Adrenal gland (tissue), 5 donors: ENCODE measurements at regions not wholly inside any gene's neighbourhood (a gene's known extent, or its start where the extent isn't known, plus 50 kb on each side); places are given as distances from the start of the nearest gene placed in this dataset.

Source experiments
- POLR2A ChIP-seq, 2 donors: fragments of 450-650 bp; IDR thresholded peaks; one replicate each; pipeline ENCODE4 v1.6.1; 2017; ENCODE audit warnings: antibody characterized with exemption in 2 of 2, mild to moderate bottlenecking in 2 of 2, moderate library complexity in 1 of 2
- TF ChIP-seq, protein P1 (sequence below), 6 experiments: fragments of 450-650 bp in 4 of 6; fragments of 200-600 bp in 2 of 6; sonication (generic) in 1 of 6; IDR thresholded peaks; 1 replicate in 5 of 6; 2 replicates in 1 of 6; pipeline versions ENCODE4 v1.5.1 to v1.8.0; 2016 to 2021; ENCODE audit warnings: antibody characterized with exemption in 6 of 6, mild to moderate bottlenecking in 2 of 6, moderate library complexity in 1 of 6
- donor health status: DM: no; HTN: no; CAD: no.

DNA sequence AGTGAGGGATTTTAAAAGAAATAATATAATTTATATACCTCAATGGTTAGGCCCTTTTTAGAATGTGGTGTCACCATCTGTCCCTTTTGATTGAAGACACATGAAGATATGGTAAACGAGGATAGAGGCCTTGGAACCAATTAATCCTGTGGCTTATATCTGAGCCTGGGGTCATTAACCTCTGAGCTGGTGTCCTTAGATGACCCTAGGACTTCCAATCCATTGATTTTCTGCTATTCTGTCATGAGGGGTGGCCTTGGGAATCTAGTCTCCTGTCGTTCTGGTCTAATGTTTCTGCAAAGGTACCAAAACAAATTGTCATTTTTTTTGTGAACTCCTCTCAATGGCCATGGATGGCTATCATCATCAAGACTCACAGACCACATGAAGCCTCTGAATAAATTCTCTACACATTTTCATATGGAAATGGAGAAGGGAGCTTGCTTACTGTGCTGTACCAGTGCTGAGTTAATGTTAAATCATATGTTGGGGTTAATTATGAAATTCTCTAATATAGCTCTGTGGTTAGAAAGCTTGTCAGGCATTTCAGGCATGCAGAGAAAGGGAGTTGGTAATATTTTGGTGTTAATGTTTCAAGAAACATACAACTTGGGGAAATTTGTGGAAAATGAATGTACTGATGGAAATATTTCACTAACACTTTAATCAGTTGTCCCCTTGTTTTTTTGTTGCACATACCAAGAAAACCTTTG is 204.2 kb upstream of the IL15 start:
- TF ChIP-seq, protein P1, sequence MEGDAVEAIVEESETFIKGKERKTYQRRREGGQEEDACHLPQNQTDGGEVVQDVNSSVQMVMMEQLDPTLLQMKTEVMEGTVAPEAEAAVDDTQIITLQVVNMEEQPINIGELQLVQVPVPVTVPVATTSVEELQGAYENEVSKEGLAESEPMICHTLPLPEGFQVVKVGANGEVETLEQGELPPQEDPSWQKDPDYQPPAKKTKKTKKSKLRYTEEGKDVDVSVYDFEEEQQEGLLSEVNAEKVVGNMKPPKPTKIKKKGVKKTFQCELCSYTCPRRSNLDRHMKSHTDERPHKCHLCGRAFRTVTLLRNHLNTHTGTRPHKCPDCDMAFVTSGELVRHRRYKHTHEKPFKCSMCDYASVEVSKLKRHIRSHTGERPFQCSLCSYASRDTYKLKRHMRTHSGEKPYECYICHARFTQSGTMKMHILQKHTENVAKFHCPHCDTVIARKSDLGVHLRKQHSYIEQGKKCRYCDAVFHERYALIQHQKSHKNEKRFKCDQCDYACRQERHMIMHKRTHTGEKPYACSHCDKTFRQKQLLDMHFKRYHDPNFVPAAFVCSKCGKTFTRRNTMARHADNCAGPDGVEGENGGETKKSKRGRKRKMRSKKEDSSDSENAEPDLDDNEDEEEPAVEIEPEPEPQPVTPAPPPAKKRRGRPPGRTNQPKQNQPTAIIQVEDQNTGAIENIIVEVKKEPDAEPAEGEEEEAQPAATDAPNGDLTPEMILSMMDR (IDR thresholded peaks at IDR 0.05): no peak
- TF ChIP-seq POLR2A (IDR thresholded peaks at IDR 0.05): no peak
